CD4-positive, alpha-beta T cell treated with Interferon gamma for 1 hour (primary cell): ENCODE measurements at regions not wholly inside any gene's neighbourhood (a gene's known extent, or its start where the extent isn't known, plus 50 kb on each side); places are given as distances from the start of the nearest gene placed in this dataset.
"Not testable (repeated sequence)": the region's sequence is repeated elsewhere in the genome, so short reads cannot be mapped to it uniquely, and the experiment has no call there.

ENCODE experiments used
- DNase-seq: peaks from one replicate; pipeline ENCODE4 v3.0.0-alpha.2; 2020

- DNase-seq: no peak
Observed at GRCh38 chr2:56813490-56813889, 629.7 kb downstream of the CCDC85A start.

GRCh38 chr2:56816666-56817065, 632.9 kb downstream of the CCDC85A start:
- no peak for DNase-seq

- DNase-seq: no peak
Observed at GRCh38 chr2:56831780-56832179, 648.0 kb downstream of the CCDC85A start.

- DNase-seq: no peak
Observed at GRCh38 chr2:56834686-56835085, 650.9 kb downstream of the CCDC85A start.

- DNase-seq: not testable (repeated sequence)
Observed at GRCh38 chr2:56840009-56840408, 656.2 kb downstream of the CCDC85A start.

GRCh38 chr2:56860991-56861390, 677.2 kb downstream of the CCDC85A start:
- DNase-seq: no peak

- DNase-seq: no peak
Observed at GRCh38 chr2:56871644-56872043, 687.9 kb downstream of the CCDC85A start.

- no peak for DNase-seq
Observed at GRCh38 chr2:56874717-56875116, 690.9 kb downstream of the CCDC85A start.

- no peak for DNase-seq
Observed at GRCh38 chr2:56889738-56890137, 705.9 kb downstream of the CCDC85A start.

GRCh38 chr2:56892382-56892781, 708.6 kb downstream of the CCDC85A start:
- no peak for DNase-seq

GRCh38 chr2:56898986-56899385, 715.2 kb downstream of the CCDC85A start:
- DNase-seq: no peak

GRCh38 chr2:56912490-56912889, 728.7 kb downstream of the CCDC85A start:
- DNase-seq: no peak

GRCh38 chr2:56918790-56919189, 735.0 kb downstream of the CCDC85A start:
- no peak for DNase-seq

- no peak for DNase-seq
Observed at GRCh38 chr2:56933976-56934375, 750.2 kb downstream of the CCDC85A start.

GRCh38 chr2:56934866-56935265, 751.1 kb downstream of the CCDC85A start:
- DNase-seq: no peak

- no peak for DNase-seq
Observed at GRCh38 chr2:56940054-56940453, 756.3 kb downstream of the CCDC85A start.

GRCh38 chr2:56952871-56953270, 769.1 kb downstream of the CCDC85A start:
- no peak for DNase-seq

GRCh38 chr2:56960581-56960980, 776.8 kb downstream of the CCDC85A start:
- no peak for DNase-seq

- no peak for DNase-seq
Observed at GRCh38 chr2:56962673-56963072, 778.9 kb downstream of the CCDC85A start.

GRCh38 chr2:56969513-56969912, 785.7 kb downstream of the CCDC85A start:
- DNase-seq: no peak

GRCh38 chr2:56971383-56971974, 787.7 kb downstream of the CCDC85A start:
- DNase-seq: no peak

GRCh38 chr2:56981554-56981953, 797.8 kb downstream of the CCDC85A start:
- DNase-seq: no peak

- no peak for DNase-seq
Observed at GRCh38 chr2:56985609-56986008, 801.8 kb downstream of the CCDC85A start.

GRCh38 chr2:57022496-57022895, 838.7 kb downstream of the CCDC85A start:
- DNase-seq: no peak

- no peak for DNase-seq
Observed at GRCh38 chr2:57044931-57045635, 861.3 kb downstream of the CCDC85A start.
